PC-9 (cell line): ENCODE measurements at regions not wholly inside any gene's neighbourhood (a gene's known extent, or its start where the extent isn't known, plus 50 kb on each side); places are given as distances from the start of the nearest gene placed in this dataset.

Source experiments
- CTCF ChIP-seq: fragments of 200-600 bp; sonication (generic); conservative IDR thresholded peaks from 2 replicates; pipeline ENCODE4 v1.6.1; 2017; ENCODE audit warnings: mixed run types, antibody characterized with exemption, mild to moderate bottlenecking, moderate library complexity
- EZH2 ChIP-seq: fragments of 200-600 bp; sonication (generic); IDR thresholded peaks from 2 replicates; pipeline ENCODE4 v1.8.0; 2017; ENCODE audit warnings: antibody characterized with exemption, low read depth

GRCh38 chr7:22911889-22912288, 89.2 kb upstream of the TOMM7 start:
- no peak for TF ChIP-seq EZH2
- no peak for TF ChIP-seq CTCF
